A549 (cell line): ENCODE measurements at regions not wholly inside any gene's neighbourhood (a gene's known extent, or its start where the extent isn't known, plus 50 kb on each side); places are given as distances from the start of the nearest gene placed in this dataset.

ENCODE experiments used
- ATAC-seq, 2 experiments: fragments of 200-7000 bp in 1 of 2; fragments of >200 bp in 1 of 2; cut with Nextera tagmentation in 1 of 2; cut with Tn5 transposase in 1 of 2; 3 replicates each; pipeline versions ENCODE4 v1.8.0 to v1.9.1; 2018 to 2020; ENCODE audit warnings: mild to moderate bottlenecking in 1 of 2, moderate library complexity in 1 of 2
- CTCF ChIA-PET: fragments of 300-600 bp; sonication (Branson Sonifier 250); formaldehyde crosslinking; extraction: SDS; loops from one replicate; lab custom pipeline; 2021; ENCODE audit warnings: antibody characterized with exemption, inconsistent platforms; lab: Yijun Ruan, JAX
- POLR2A ChIA-PET: fragments of 350-600 bp; formaldehyde crosslinking; extraction: SDS; loops from one replicate; lab custom pipeline; 2021; ENCODE audit warnings: antibody characterized with exemption, inconsistent platforms; lab: Yijun Ruan, JAX
- DNase-seq, 2 experiments: peaks; one replicate each; pipeline versions ENCODE4 v3.0.0 to v3.0.0-alpha.2; 2011 to 2016; ENCODE audit warnings: low read depth in 1 of 2, low spot score in 1 of 2
- FAIRE-seq: peaks from 2 replicates; lab custom pipeline; 2011; peaks lifted over from hg19 to GRCh38; lab: Jason Lieb, UNC
- H3K27ac ChIP-seq, 2 experiments: fragments of >200 bp; sonication (Bioruptor Twin); formaldehyde crosslinking; 3 replicates each; pipeline ENCODE4 v1.5.1; 2016 to 2017
- H3K4me1 ChIP-seq: fragments of >200 bp; sonication (Bioruptor Twin); formaldehyde crosslinking; 3 replicates; pipeline ENCODE4 v1.6.1; 2016
- H3K4me2 ChIP-seq: fragments of >200 bp; sonication (Bioruptor Twin); formaldehyde crosslinking; 3 replicates; pipeline ENCODE4 v1.6.1; 2016
- H3K4me3 ChIP-seq: fragments of >200 bp; sonication (Bioruptor Twin); formaldehyde crosslinking; 3 replicates; pipeline ENCODE4 v1.5.1; 2016
- H3K9me3 ChIP-seq: fragments of >200 bp; sonication (Bioruptor Twin); formaldehyde crosslinking; 3 replicates; pipeline ENCODE4 v1.6.1; 2016
- BHLHE40 ChIP-seq: IDR thresholded peaks from 2 replicates; pipeline ENCODE4 v1.6.1; 2012; ENCODE audit warnings: low read depth, low read length, inconsistent platforms
- CBX2 ChIP-seq: fragments of 200-600 bp; sonication (generic); IDR thresholded peaks from 2 replicates; pipeline ENCODE4 v1.6.1; 2016; ENCODE audit warnings: low read depth, mild to moderate bottlenecking, borderline replicate concordance
- CEBPB ChIP-seq, 2 experiments: fragments of >200 bp in 1 of 2; sonication (Bioruptor Twin) in 1 of 2; formaldehyde crosslinking in 1 of 2; IDR thresholded peaks; 2 replicates each; pipeline ENCODE4 v1.6.1; 2012 to 2016
- CHD4 ChIP-seq: fragments of 200-600 bp; sonication (generic); IDR thresholded peaks from 2 replicates; pipeline ENCODE4 v1.6.1; 2016; ENCODE audit warnings: antibody characterized with exemption, mild to moderate bottlenecking, borderline replicate concordance
- HOXB13 ChIP-seq: fragments of 250-450 bp; sonication (Bioruptor Pico); IDR thresholded peaks from 2 replicates; pipeline ENCODE4 v1.5.0; 2020; ENCODE audit warnings: low read depth, mild to moderate bottlenecking, moderate library complexity
- JUNB ChIP-seq: fragments of >200 bp; sonication (Bioruptor Twin); formaldehyde crosslinking; IDR thresholded peaks from 2 replicates; pipeline ENCODE4 v1.6.1; 2016
- MAFK ChIP-seq: fragments of 450-650 bp; IDR thresholded peaks from 2 replicates; pipeline ENCODE4 v1.6.1; 2014; ENCODE audit not compliant: partially characterized antibody
- MYC ChIP-seq: IDR thresholded peaks from 2 replicates; pipeline ENCODE4 v1.6.1; 2012; ENCODE audit warnings: mild to moderate bottlenecking, inconsistent platforms, low read length, improper control_type of control experiment, borderline replicate concordance
- POLR2AphosphoS2 ChIP-seq: conservative IDR thresholded peaks from 2 replicates; pipeline ENCODE4 v1.6.1; 2012; ENCODE audit warnings: low read length, improper control_type of control experiment, inconsistent platforms
- RARB ChIP-seq: fragments of 250-450 bp; sonication (Bioruptor Pico); IDR thresholded peaks from 2 replicates; pipeline ENCODE4 v1.8.0; 2021; ENCODE audit warnings: mild to moderate bottlenecking, moderate library complexity
- RFX5 ChIP-seq: fragments of 450-650 bp; IDR thresholded peaks from 2 replicates; pipeline ENCODE4 v1.7.1; 2014; ENCODE audit warnings: antibody characterized with exemption, mild to moderate bottlenecking, moderate library complexity
- SREBF2 ChIP-seq: fragments of 450-650 bp; IDR thresholded peaks from 2 replicates; pipeline ENCODE4 v1.6.1; 2014; ENCODE audit warnings: mild to moderate bottlenecking, moderate library complexity
- ZC3H11A ChIP-seq: fragments of 450-650 bp; IDR thresholded peaks from 2 replicates; pipeline ENCODE4 v1.6.1; 2014; ENCODE audit warnings: antibody characterized with exemption, mild to moderate bottlenecking
- ZNF302 ChIP-seq: fragments of 250-450 bp; sonication (Bioruptor Pico); IDR thresholded peaks from 2 replicates; pipeline ENCODE4 v1.9.0; 2021; ENCODE audit warnings: inconsistent platforms, mild to moderate bottlenecking, moderate library complexity
- WGBS: methylation state at CpG from one replicate; pipeline ENCODE4 v1.1.6; 2017; ENCODE audit errors: missing lambda C conversion rate; 5-methylcytosine and 5-hydroxymethylcytosine counted together
- TF ChIP-seq, protein P1 (sequence below): IDR thresholded peaks from 2 replicates; pipeline ENCODE4 v1.6.1; 2012; ENCODE audit warnings: low read depth, borderline replicate concordance
- TF ChIP-seq, protein P2 (sequence below): IDR thresholded peaks from 2 replicates; pipeline ENCODE4 v1.6.1; 2012
- TF ChIP-seq, protein P3 (sequence below): fragments of 250-450 bp; sonication (Bioruptor Pico); IDR thresholded peaks from 2 replicates; pipeline ENCODE4 v1.5.0; 2020; ENCODE audit warnings: low read depth, mild to moderate bottlenecking, moderate library complexity
- TF ChIP-seq, protein P4 (sequence below): fragments of 150-350 bp; IDR thresholded peaks from 2 replicates; pipeline ENCODE4 v1.6.1; 2014; ENCODE audit warnings: low read depth, mild to moderate bottlenecking, low read length

DNA sequence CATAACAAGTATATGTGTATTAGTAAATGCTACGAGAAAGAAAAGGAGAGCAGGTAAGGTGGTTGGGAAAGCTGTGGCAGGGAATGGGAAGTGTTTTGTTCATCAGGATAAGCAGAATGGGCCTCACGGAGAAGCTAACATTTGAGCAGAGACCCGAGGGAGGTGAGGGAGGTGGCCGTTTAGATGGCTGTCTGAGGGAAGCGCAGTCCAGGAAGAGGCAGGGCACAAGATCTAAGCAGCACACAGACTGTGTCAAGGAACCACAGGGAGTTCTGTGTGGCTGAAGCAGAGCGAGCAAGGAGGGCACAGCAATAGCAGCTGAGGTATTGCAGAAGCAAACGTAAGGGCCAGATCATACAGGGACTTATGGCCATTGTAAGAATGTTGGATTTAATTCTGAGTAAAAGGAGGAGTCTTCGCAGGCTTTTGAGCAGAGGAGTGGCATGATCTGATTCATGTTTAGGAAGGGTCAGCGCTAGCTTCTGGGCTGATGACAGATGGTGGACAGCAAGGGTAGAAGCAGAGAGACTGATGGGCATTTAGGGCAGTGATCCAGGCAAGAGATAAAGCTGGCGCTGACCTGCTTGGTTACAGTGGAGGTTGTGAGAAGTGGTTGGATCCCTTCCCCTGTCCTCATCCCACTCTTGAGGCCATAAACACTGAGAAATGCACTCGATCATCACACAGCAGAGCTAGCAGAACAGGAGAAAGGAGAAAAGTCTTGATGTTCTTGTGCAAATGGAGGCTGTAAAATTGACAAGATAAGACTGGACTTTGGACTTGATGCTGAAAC, 199.9 kb downstream of the LACC1 start:
- POLR2A ChIA-PET = no interaction called here
- no peaks in the 10 kb centered on the region for H3K9me3 ChIP-seq
- H3K27ac ChIP-seq = no peak overlapping the region
- no peak overlapping the region for H3K4me3 ChIP-seq
- no peak for DNase-seq
- FAIRE-seq = no peak
- WGBS = 57% methylated on average over 11 of the region's 11 CpGs
- no peak for ATAC-seq
- CTCF ChIA-PET = no interaction called here
- TF ChIP-seq ZC3H11A = no peak
- TF ChIP-seq, protein P1, sequence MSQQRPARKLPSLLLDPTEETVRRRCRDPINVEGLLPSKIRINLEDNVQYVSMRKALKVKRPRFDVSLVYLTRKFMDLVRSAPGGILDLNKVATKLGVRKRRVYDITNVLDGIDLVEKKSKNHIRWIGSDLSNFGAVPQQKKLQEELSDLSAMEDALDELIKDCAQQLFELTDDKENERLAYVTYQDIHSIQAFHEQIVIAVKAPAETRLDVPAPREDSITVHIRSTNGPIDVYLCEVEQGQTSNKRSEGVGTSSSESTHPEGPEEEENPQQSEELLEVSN = no peak
- no peak for TF ChIP-seq MAFK
- no peak for TF ChIP-seq CBX2
- TF ChIP-seq JUNB = no peak
- TF ChIP-seq, protein P2, sequence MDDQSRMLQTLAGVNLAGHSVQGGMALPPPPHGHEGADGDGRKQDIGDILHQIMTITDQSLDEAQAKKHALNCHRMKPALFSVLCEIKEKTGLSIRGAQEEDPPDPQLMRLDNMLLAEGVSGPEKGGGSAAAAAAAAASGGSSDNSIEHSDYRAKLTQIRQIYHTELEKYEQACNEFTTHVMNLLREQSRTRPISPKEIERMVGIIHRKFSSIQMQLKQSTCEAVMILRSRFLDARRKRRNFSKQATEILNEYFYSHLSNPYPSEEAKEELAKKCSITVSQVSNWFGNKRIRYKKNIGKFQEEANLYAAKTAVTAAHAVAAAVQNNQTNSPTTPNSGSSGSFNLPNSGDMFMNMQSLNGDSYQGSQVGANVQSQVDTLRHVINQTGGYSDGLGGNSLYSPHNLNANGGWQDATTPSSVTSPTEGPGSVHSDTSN = no peak
- TF ChIP-seq, protein P3, sequence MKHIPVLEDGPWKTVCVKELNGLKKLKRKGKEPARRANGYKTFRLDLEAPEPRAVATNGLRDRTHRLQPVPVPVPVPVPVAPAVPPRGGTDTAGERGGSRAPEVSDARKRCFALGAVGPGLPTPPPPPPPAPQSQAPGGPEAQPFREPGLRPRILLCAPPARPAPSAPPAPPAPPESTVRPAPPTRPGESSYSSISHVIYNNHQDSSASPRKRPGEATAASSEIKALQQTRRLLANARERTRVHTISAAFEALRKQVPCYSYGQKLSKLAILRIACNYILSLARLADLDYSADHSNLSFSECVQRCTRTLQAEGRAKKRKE (CRISPR knock-in tag) = no peak
- no peak for TF ChIP-seq SREBF2
- TF ChIP-seq CEBPB (IDR thresholded peaks at IDR 0.05) = no peak
- TF ChIP-seq, all 56 proteins: peak for 0
- Histone ChIP-seq H3K4me1 (no peaks in the 10 kb centered on the region), H3K4me2 (no peak overlapping the region)

DNA sequence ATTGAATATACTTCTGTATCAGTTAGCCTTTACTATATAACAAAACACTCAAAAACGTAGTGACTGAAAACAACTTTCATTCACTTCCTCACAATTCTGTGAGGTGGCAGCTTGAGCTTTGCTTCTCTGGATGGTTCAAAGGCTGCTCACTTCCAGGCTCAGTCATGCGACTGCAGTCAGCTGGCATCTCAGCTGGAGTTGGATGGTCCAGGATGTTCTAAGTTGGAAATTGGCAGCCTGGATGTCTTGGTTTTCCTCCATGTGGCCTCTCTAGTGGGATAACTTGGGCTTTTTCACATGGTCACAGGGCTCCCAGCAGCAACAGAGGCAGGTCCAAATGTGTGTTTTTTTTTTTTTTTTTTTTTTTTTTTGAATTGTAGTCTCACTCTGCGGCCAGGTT, 204.4 kb downstream of the LACC1 start:
- ATAC-seq = no peak
- Histone ChIP-seq H3K4me2 (no peak overlapping the region), H3K4me3 (no peak overlapping the region), H3K27ac (no peak overlapping the region), H3K9me3 (no peaks in the 10 kb centered on the region), H3K4me1 (no peaks in the 10 kb centered on the region)
- no peak for DNase-seq
- TF ChIP-seq ZC3H11A (no peak), SREBF2 (no peak), ZNF302 (CRISPR knock-in tag) (no peak), BHLHE40 (no peak), HOXB13 (CRISPR knock-in tag) (no peak), CHD4 (no peak), CEBPB (IDR thresholded peaks at IDR 0.05) (no peak)
- TF ChIP-seq, protein P4, sequence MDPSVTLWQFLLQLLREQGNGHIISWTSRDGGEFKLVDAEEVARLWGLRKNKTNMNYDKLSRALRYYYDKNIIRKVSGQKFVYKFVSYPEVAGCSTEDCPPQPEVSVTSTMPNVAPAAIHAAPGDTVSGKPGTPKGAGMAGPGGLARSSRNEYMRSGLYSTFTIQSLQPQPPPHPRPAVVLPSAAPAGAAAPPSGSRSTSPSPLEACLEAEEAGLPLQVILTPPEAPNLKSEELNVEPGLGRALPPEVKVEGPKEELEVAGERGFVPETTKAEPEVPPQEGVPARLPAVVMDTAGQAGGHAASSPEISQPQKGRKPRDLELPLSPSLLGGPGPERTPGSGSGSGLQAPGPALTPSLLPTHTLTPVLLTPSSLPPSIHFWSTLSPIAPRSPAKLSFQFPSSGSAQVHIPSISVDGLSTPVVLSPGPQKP = no peak
- FAIRE-seq = no peak
- ChIA-PET POLR2A (no interaction called here), CTCF (no interaction called here)
- WGBS = 61% methylated on average over 3 of the region's 3 CpGs

DNA sequence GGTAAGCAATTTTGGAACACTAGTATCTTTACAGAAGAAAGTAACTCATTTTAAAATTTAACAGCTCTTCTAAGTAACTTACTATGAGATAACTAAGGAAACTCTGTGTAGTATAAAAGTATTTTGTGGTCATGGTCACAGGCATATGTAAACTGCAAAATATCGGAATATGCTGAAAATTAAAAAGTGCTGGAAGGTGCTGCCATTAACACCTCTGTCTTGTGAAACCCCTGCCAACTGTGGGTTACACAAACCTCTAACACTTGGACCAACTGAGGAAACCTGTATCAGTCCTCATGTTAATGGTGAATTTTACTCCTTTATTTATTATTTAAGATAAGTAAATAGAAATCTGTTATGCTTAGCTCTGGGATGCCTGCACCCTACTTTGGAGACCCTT, 206.7 kb downstream of the LACC1 start:
- Histone ChIP-seq H3K4me2 (no peak overlapping the region), H3K4me1 (no peaks in the 10 kb centered on the region), H3K27ac (no peak overlapping the region), H3K9me3 (no peaks in the 10 kb centered on the region), H3K4me3 (no peak overlapping the region)
- TF ChIP-seq RFX5 (no peak), POLR2AphosphoS2 (no peak), MYC (no peak), RARB (CRISPR knock-in tag) (no peak)
- TF ChIP-seq, protein P2 = no peak
- POLR2A ChIA-PET = no interaction called here
- CTCF ChIA-PET = no interaction called here
- FAIRE-seq (no peak), ATAC-seq (no peak), DNase-seq (no peak)
- 83% methylated on average over 1 of the region's 1 CpG for WGBS
